IMR-90 (cell line): ENCODE measurements at regions not wholly inside any gene's neighbourhood (a gene's known extent, or its start where the extent isn't known, plus 50 kb on each side); places are given as distances from the start of the nearest gene placed in this dataset.

ENCODE experiments used
- ATAC-seq: fragments of 200-7000 bp; cut with Tn5 transposase; 2 replicates; pipeline ENCODE4 v1.9.1; 2020; ENCODE audit warnings: low read depth, mild to moderate bottlenecking, moderate library complexity
- BruUV-seq: library from RNA; stranded (reverse); fragments of 400-500 nt; replicated peaks from 2 replicates; lab custom pipeline; 2021; lab: Mats Ljungman, UMichigan
- CTCF ChIA-PET: fragments of 300-600 bp; formaldehyde crosslinking; extraction: SDS; loops from one replicate; lab custom pipeline; 2021; ENCODE audit warnings: antibody characterized with exemption; lab: Yijun Ruan, JAX
- POLR2A ChIA-PET: fragments of 300-600 bp; sonication (Branson Sonifier 250); formaldehyde crosslinking; loops from one replicate; lab custom pipeline; 2022; ENCODE audit warnings: antibody characterized with exemption; ENCODE audit not compliant: unreplicated experiment; lab: Charles Lee
- DNase-seq: peaks from one replicate; pipeline ENCODE4 v3.0.0; 2013
- H2AFZ ChIP-seq: replicated peaks from 2 replicates; pipeline ENCODE3; 2013; ENCODE audit warnings: low read length, mild to moderate bottlenecking; ENCODE audit not compliant: poor library complexity
- H2AK5ac ChIP-seq: 2 replicates; pipeline ENCODE4 v1.6.1; 2013; ENCODE audit warnings: low read depth, low read length, inconsistent platforms
- H2AK9ac ChIP-seq: replicated peaks from 2 replicates; pipeline ENCODE3; 2013; ENCODE audit warnings: mild to moderate bottlenecking, low read depth, low read length, moderate library complexity; ENCODE audit not compliant: poor library complexity
- H2BK120ac ChIP-seq: 2 replicates; pipeline ENCODE4 v1.6.1; 2013; ENCODE audit warnings: low read depth, low read length, inconsistent platforms
- H2BK15ac ChIP-seq: 3 replicates; pipeline ENCODE4 v1.6.1; 2013; ENCODE audit warnings: low read depth, low read length, inconsistent platforms
- H2BK20ac ChIP-seq: 2 replicates; pipeline ENCODE4 v1.6.1; 2013; ENCODE audit warnings: low read depth, mild to moderate bottlenecking, inconsistent platforms, low read length, moderate library complexity
- H2BK5ac ChIP-seq: 2 replicates; pipeline ENCODE4 v1.6.1; 2013; ENCODE audit warnings: mild to moderate bottlenecking, low read depth, low read length, inconsistent platforms; ENCODE audit not compliant: poor library complexity, severe bottlenecking
- H3K14ac ChIP-seq: replicated peaks from 2 replicates; pipeline ENCODE4 v1.6.1; 2013; ENCODE audit warnings: low read depth, low read length, inconsistent platforms
- H3K18ac ChIP-seq: 2 replicates; pipeline ENCODE4 v1.6.1; 2013; ENCODE audit warnings: low read depth, low read length, control low read depth
- H3K23ac ChIP-seq: 2 replicates; pipeline ENCODE4 v1.6.1; 2013; ENCODE audit warnings: low read depth, low read length, inconsistent platforms
- H3K27ac ChIP-seq: 2 replicates; pipeline ENCODE4 v1.5.1; 2013; ENCODE audit warnings: mild to moderate bottlenecking, control low read depth, low read length; ENCODE audit not compliant: insufficient read depth
- H3K27me3 ChIP-seq: 2 replicates; pipeline ENCODE4 v1.6.1; 2013; ENCODE audit warnings: low read length; ENCODE audit not compliant: control insufficient read depth, insufficient read depth
- H3K36me3 ChIP-seq: 2 replicates; pipeline ENCODE4 v1.6.1; 2013; ENCODE audit warnings: low read length, mixed read lengths; ENCODE audit not compliant: control insufficient read depth, insufficient read depth
- H3K4ac ChIP-seq: 2 replicates; pipeline ENCODE4 v1.6.1; 2013; ENCODE audit warnings: low read depth, low read length, inconsistent platforms
- H3K4me1 ChIP-seq: 2 replicates; pipeline ENCODE4 v1.6.1; 2013; ENCODE audit warnings: low read length, mixed read lengths; ENCODE audit not compliant: control insufficient read depth, insufficient read depth
- H3K4me2 ChIP-seq: 2 replicates; pipeline ENCODE4 v1.6.1; 2013; ENCODE audit warnings: low read depth, mild to moderate bottlenecking, control low read depth, low read length, moderate library complexity
- H3K4me3 ChIP-seq: 2 replicates; pipeline ENCODE4 v1.5.1; 2013; ENCODE audit warnings: low read depth, mild to moderate bottlenecking, control low read depth, low read length, moderate library complexity; ENCODE audit not compliant: insufficient read depth
- H3K56ac ChIP-seq: 2 replicates; pipeline ENCODE4 v1.6.1; 2013; ENCODE audit warnings: low read length, inconsistent platforms; ENCODE audit not compliant: insufficient read depth; ENCODE audit errors: extremely low read depth
- H3K79me1 ChIP-seq, 2 experiments: 2 replicates each; pipeline ENCODE4 v1.6.1; 2013; ENCODE audit warnings: low read length in 2 of 2, inconsistent platforms in 1 of 2, low read depth in 1 of 2
- H3K9ac ChIP-seq: 2 replicates; pipeline ENCODE4 v1.6.1; 2013; ENCODE audit warnings: low read depth, low read length, control low read depth
- H3K9me1 ChIP-seq: 2 replicates; pipeline ENCODE4 v1.6.1; 2013; ENCODE audit warnings: low read length, inconsistent platforms; ENCODE audit not compliant: insufficient read depth
- H3K9me3 ChIP-seq: 2 replicates; pipeline ENCODE4 v1.6.1; 2013; ENCODE audit warnings: low read length; ENCODE audit not compliant: control insufficient read depth, insufficient read depth
- H4K20me1 ChIP-seq: 2 replicates; pipeline ENCODE4 v1.6.1; 2013; ENCODE audit warnings: low read length, inconsistent platforms; ENCODE audit not compliant: insufficient read depth
- H4K5ac ChIP-seq: 2 replicates; pipeline ENCODE4 v1.6.1; 2013; ENCODE audit warnings: mild to moderate bottlenecking, low read depth, low read length, control low read depth
- H4K8ac ChIP-seq, 2 experiments: 2 replicates each; pipeline ENCODE4 v1.6.1; 2013; ENCODE audit warnings: low read depth in 2 of 2, low read length in 2 of 2, control low read depth in 1 of 2, inconsistent platforms in 1 of 2
- H4K91ac ChIP-seq: 2 replicates; pipeline ENCODE4 v1.6.1; 2013; ENCODE audit warnings: low read depth, low read length, inconsistent platforms; ENCODE audit not compliant: insufficient read depth
- MAFK ChIP-seq: IDR thresholded peaks from 2 replicates; pipeline ENCODE4 v1.6.1; 2012; ENCODE audit warnings: low read depth, low read length, improper control_type of control experiment
- RAD21 ChIP-seq: IDR thresholded peaks from 2 replicates; pipeline ENCODE4 v1.6.1; 2012; ENCODE audit warnings: low read length, improper control_type of control experiment
- WGBS, 2 experiments: methylation state at CpG; one replicate each; pipeline versions ENCODE4 v1.1.5 to v1.1.7; 2013; ENCODE audit warnings: missing lambda C conversion rate in 2 of 2; ENCODE audit not compliant: insufficient read length in 1 of 2; ENCODE audit errors: extremely low coverage in 2 of 2; 5-methylcytosine and 5-hydroxymethylcytosine counted together
- dilution Hi-C: fragments of 300-500 bp; cut with HindIII; formaldehyde crosslinking; loops from one replicate; pipeline ENCODE4 v1.14.3; 2018; ENCODE audit warnings: low sequenced_read_pairs; ENCODE audit not compliant: unreplicated experiment
- in situ Hi-C: fragments of 300-500 bp; cut with MboI; formaldehyde crosslinking; loops from 3 replicates; pipeline ENCODE4 v1.14.3; 2019; ENCODE audit warnings: low sequenced_read_pairs, inconsistent platforms, mixed read lengths
- intact Hi-C: fragments of 100-400 bp; cut with micrococcal nuclease; formaldehyde crosslinking; loops from 2 replicates; pipeline ENCODE4 v1.10.0; 2022

DNA sequence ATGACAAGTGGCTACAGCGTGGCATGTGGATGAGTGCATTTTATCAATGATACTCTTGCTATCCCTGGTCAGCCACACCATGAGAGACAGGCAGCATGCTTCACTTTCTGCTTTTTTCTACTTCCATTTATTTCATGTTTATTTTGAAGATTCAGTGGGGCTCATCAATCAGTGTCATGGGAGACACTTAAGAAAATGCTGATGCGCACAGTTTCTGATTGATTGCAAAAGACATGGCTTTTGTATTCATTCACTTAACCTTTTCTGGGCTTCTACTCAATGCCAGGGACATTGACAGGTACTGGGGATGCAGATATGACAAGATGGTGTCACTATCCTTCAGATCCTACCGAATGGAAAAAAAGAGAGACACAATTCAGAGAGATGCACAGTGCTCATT is 50.9 kb upstream of the CFAP161 start:
- POLR2A ChIA-PET: no interaction called here
- H4K20me1 ChIP-seq: no peaks in the 10 kb centered on the region
- in situ Hi-C loops (no loop called here), intact Hi-C loops (no loop called here), dilution Hi-C loops (no loop called here)
- no peak overlapping the region for H3K9ac ChIP-seq
- no peak overlapping the region for H4K5ac ChIP-seq
- no peak overlapping the region for H3K18ac ChIP-seq
- H3K4me3 ChIP-seq: no peak overlapping the region
- no peak overlapping the region for H2AK5ac ChIP-seq
- CTCF ChIA-PET: no interaction called here
- no TSS peak for BruUV-seq
- TF ChIP-seq MAFK: peak; percentile 70
- TF ChIP-seq RAD21: no peak
- peaks cover 8% of the 10 kb centered on the region for H3K27me3 ChIP-seq
- H4K8ac ChIP-seq: no peak overlapping the region
- no peaks in the 10 kb centered on the region for H3K9me3 ChIP-seq
- no peaks in the 10 kb centered on the region for H3K79me1 ChIP-seq
- no peak overlapping the region for H2BK5ac ChIP-seq
- H3K4me2 ChIP-seq: no peak overlapping the region
- no peak overlapping the region for H3K23ac ChIP-seq
- no peak overlapping the region for H3K27ac ChIP-seq
- H3K9me1 ChIP-seq: no peaks in the 10 kb centered on the region
- H2BK15ac ChIP-seq: no peak overlapping the region
- H2BK120ac ChIP-seq: no peak overlapping the region
- H3K4me1 ChIP-seq: no peaks in the 10 kb centered on the region
- H4K91ac ChIP-seq: no peak overlapping the region
- WGBS, 2 experiments: 67% methylated on average over 1 of the region's 3 CpGs; no CpG with 5 or more reads in 1 of the 2 experiments
- ATAC-seq: no peak
- H3K14ac ChIP-seq: no peak overlapping the region
- no peak overlapping the region for H2AK9ac ChIP-seq
- H2BK20ac ChIP-seq: no peak overlapping the region
- H3K4ac ChIP-seq: no peak overlapping the region
- H2AFZ ChIP-seq: no peak overlapping the region
- DNase-seq: no peak
- H3K36me3 ChIP-seq: no peaks in the 10 kb centered on the region
- H3K56ac ChIP-seq: no peak overlapping the region
